ENCODE measurements at regions not wholly inside any gene's neighbourhood (a gene's known extent, or its start where the extent isn't known, plus 50 kb on each side); places are given as distances from the start of the nearest gene placed in this dataset.

DNA sequence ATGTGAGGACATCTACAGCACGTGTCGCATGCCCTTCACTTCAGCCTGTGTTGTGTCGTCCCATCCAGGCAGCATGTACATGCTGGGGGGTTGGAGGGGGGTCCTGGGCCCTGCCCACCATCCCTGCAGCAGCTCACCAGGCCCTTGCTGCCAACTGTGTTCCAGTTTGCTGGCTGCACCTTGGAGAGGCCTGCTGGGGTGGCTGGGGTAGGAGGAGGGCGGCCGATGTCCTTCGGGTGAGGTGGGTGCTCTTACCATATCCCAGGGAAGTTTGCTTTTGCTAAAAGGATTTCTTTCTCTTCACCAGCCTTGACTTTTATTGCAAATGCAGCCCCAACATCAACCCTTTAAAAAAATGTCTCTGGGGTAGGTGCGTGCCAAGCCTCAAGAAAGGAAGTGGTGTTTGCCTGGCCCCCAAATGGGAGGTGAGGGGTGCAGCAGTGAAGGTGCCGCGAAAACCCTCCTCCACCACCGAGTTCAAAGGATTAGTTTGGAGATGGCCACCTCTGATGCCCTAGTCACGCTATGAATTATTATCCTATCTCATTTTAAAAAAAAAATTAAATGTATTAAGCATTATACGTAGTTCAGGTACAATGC is 165.8 kb upstream of the KLF6 start:
- TF ChIP-seq, protein P1, sequence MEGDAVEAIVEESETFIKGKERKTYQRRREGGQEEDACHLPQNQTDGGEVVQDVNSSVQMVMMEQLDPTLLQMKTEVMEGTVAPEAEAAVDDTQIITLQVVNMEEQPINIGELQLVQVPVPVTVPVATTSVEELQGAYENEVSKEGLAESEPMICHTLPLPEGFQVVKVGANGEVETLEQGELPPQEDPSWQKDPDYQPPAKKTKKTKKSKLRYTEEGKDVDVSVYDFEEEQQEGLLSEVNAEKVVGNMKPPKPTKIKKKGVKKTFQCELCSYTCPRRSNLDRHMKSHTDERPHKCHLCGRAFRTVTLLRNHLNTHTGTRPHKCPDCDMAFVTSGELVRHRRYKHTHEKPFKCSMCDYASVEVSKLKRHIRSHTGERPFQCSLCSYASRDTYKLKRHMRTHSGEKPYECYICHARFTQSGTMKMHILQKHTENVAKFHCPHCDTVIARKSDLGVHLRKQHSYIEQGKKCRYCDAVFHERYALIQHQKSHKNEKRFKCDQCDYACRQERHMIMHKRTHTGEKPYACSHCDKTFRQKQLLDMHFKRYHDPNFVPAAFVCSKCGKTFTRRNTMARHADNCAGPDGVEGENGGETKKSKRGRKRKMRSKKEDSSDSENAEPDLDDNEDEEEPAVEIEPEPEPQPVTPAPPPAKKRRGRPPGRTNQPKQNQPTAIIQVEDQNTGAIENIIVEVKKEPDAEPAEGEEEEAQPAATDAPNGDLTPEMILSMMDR (IDR thresholded peaks at IDR 0.05), result no peak
- TF ChIP-seq POLR2A (IDR thresholded peaks at IDR 0.05), result no peak
- no peak for TF ChIP-seq EP300 (IDR thresholded peaks at IDR 0.05; ENCODE audit: low read depth)
- TF ChIP-seq POLR2AphosphoS5 (IDR thresholded peaks at IDR 0.05), result no peak
